NCI-H2196 treated with DMSO at 0.1 percent for 48 hours (cell line): ENCODE measurements at regions not wholly inside any gene's neighbourhood (a gene's known extent, or its start where the extent isn't known, plus 50 kb on each side); places are given as distances from the start of the nearest gene placed in this dataset.
"Not testable (repeated sequence)": the region's sequence is repeated elsewhere in the genome, so short reads cannot be mapped to it uniquely, and the experiment has no call there.

Source experiments
- DNase-seq: peaks from one replicate; lab custom pipeline; 2025; ENCODE audit not compliant: unreplicated experiment; lab: John Stamatoyannopoulos, UW

DNA sequence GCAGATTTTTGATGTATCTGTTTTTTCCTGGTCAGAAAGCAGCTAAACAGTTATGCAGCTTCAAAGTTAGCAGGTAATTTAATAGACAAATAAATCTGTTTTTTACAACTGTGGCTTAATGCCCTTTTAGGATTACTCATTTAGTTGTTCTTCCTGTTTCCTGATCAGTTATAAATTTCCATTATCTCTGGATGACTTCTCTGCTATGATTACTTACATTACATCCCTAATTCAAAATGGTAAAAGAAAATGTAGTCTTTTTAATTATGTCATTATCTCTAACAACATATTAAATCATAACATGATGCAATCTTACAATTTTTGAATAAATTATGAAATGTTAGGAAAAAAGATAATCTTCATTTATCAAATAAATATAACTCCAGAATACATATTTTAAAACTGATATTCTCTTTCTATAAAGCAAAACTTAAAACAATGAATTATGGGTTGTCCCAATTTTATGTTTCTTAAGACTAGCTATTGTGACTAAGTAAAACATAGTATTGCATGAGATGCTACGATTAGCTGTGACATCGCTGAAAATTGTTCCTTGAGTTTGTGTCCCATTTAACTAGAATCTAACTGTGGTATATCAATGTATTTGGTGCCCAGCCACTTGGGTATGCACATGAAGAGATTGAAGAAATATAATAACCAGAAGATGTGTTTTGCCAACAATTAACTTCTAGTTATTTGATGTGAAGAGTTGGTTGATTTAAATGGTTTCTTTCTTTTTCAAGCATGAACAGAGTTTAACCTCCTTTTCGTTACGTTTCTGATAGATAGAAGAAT is 605.3 kb upstream of the SPRY2 start:
- no peak for DNase-seq

DNA sequence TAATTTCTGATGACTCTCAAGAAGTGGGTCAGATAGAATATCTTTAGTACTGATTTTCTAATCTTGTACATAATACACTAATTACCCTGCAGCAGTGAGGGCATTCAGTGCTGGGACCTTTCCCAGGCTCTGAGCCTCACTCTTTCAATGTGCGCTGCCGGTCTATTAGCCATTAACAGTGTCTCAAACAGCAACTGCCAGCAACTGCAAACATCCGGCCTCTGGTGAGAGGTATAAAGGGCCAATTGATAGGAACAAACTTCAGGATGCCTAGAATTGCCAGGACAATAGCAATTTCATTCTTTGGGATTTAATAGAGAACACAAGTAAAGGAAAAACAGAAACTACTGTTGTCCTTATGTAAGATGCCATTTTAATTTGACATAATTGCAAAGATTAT is 604.4 kb upstream of the SPRY2 start:
- no peak for DNase-seq

DNA sequence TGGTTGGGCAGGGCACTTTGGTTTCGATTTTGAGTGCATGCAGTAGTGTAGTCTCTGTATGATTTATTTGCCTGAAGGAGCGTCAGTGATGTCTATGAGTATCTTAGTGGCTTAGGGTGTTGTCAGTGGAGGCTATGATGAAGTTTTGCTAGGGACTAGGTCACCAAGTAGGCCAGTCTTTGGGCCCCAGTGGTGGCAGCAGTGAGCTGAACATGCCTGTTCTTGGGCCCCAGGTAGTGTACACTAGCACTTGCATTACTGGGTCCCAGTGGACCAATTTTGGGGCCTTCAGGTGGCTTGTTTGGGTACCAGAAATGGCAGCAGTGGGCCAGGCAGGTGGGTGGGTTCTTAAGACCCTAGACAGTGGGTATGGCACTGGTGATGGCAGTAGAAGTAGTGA is 598.7 kb upstream of the SPRY2 start:
- no peak for DNase-seq

DNA sequence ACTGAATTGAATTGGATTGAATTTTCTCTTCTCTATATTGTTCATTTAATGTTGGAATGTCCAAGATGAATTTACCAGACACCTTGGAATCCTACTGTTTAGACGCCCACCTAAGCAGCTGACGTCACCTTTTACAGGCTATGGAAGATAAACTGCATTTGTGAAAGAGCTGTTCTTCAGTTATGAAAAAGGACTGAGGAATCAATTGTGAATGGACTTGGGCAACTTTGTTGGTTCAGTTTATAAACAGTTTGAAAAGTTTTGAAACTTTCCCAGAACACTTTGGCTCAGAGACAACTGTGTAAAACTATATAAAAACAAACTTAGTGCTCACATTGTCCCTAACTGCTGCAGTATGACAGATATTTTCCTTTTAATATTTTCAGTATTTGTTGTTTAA is 590.8 kb upstream of the SPRY2 start:
- DNase-seq, result no peak

DNA sequence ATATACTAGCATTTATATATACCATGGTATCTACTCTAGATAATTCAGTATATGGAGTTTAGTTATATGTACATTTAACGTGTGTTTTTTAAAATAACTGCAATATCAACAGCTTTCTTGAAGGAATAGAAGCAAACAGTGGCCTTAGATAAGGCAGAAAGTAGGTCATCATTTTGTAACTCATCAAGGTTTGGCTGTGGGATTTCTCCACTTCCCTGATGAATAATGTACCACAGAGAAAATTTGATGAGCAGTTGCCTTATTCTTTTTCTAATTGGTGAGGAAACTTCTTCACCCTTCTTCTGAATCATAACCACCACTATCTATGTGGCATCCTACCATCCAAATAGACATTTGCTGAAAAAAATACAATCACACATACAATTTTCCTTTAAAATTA is 590.2 kb upstream of the SPRY2 start:
- DNase-seq, result no peak

DNA sequence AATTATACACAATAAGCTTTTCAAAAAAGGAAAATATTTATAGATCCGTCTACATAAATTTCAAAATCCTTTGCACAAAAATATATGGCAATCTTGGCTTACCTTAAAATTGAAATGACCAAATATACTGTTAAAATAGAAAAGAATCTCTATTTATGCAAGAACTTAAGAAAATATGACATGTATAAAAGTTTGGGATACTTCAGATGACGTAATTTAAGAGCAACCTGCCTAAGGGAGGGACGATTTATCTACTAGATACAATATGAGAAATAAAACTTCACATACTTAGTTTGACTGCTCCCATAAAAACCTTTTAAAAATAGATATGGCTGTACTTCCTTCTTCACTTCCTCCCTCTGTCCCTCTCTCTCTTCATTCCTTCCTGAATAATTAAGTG is 587.3 kb upstream of the SPRY2 start:
- DNase-seq, result no peak

DNA sequence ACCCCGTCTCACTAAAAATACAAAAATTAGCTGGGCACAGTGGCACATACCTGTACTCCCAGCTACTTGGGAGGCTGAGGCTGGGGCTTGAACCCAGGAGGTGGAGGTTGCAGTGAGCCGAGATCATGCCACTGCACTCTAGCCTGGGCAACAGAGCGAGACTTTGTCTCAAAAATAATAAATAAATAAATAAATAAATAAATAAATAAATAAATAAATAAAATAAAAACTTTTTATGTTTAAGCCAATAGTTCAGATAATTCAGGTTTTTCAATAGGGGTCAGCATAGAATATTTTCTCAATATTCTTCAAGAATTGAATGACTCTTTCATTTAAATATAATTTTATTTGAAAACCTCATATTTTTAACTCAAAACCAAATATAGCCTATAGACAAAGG is 585.1 kb upstream of the SPRY2 start:
- DNase-seq, result not testable (repeated sequence)

DNA sequence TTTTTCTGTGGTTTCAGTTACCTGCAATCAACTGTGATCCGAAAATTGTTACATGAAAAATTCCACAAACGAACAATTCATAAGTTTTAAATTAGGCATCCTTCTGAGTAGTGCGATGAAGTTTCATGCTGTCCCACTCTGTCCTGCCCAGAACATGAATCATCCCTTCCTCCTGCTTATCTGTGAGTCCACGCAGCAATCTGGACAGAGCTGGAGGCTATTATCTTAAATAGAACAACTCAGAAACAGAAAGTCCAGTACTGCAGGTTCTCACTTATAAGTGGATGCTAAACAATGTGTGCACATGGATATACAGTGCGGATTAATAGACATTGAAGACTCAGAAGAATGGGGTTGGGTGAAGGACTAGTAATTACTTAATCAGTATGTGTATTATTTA is 583.7 kb upstream of the SPRY2 start:
- DNase-seq, result no peak

DNA sequence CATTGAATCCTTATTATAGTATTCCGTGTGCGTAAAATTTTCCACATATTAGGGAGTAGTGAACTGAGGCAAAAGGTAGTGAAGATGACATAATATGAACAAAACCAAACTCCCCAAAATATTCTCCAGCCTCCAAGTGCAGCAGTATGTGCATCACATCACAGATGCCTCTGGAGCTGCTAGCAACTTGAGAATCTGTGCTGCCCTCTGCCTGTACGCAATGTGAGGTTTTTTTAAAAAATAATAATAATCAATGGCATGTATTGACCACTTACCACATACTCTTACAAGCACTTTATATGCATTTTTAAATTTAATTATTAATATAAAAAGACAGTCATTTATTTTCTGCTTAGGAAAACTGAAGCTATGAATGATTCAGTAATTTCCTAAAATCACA is 583.0 kb upstream of the SPRY2 start:
- no peak for DNase-seq

DNA sequence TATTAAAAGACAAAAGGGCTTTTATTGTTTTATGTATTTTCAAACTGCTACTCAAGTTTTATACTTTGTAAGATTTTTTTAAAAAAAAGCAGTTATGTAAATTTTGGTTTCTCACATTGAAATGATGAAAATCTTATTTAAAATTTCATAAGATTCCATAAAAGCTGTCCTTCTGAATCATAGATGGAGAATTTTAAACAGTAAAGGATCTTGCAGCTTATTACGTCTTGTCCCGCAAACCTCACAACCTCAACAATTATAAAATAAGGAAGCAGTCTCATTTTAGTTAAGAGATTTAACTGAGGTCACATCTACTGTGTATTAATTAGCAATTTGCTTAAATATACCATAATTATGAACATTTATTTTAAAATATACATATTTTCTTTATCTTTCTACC is 581.0 kb upstream of the SPRY2 start:
- no peak for DNase-seq

DNA sequence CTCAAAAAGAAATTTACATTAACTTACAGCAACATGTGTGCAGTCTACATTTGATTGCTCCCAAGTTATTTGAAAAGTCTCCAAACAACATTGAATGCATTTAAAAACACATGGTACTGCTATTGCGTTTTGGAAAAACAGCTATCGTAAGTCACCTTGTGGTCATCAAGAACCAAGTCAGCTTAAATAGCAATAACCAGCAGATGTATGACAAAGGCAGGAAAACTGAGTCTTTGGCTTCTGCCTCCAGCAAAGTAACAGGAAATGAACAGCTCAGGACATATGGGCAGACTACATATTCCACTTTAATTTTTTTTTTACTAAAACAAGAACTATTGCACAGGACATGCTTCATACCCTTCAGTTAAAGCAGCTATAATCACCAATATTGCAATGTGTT is 580.6 kb upstream of the SPRY2 start:
- no peak for DNase-seq

DNA sequence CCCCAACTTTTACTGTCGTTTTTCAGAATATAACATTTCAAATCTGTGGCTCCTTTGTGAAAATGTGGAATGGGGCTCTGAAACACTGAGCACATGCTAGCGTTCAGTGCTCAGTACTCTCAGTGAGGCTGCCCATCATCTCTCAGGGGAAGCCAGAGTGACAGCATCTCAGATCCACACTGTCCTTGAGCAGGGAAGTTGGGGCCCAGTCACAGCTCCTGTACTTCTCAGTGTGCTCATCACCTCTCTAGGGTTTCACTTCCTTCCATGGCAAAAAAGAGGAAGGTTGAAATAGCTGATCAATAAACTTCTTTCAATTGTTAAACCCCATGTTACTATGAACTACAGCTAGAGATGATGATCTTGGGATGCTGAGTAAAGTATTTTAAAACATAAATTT is 565.9 kb upstream of the SPRY2 start:
- no peak for DNase-seq

DNA sequence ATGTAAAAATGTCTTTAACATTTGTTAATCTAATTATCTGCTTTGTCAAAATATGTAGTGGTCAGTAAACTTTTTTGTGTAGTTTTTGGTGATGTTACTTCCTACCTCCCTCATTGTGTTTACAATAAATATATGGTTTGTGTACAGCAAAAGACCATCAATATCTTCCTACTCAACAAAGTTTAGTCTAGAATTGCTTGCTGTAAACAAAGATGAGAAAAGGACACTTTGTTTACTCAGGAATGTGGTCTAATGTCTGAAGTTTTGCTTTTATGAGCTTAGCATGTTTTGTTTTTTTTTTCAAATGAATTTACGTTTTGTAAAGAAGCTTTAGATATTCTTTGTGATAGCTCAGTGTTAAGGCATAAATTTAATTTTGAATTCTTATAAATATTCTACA is 563.5 kb upstream of the SPRY2 start:
- DNase-seq, result no peak

DNA sequence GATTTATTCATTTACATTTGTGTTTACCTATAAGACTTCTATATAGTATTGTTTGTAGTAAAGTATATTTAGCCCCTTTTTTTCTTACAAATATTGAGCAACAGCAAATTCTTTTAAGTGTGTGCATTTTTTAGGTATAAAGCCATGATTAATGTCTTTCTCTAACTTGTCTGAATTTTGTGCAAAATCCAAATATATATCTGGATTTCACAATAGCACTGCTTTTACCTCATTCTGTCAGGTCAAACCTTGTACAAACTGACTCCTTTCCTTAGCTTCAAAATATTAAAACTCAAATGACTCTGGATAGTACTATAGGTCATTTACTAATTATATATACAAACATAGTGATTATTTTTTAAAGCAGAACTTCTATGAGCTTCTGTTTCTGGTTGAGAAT is 563.0 kb upstream of the SPRY2 start:
- DNase-seq, result no peak

DNA sequence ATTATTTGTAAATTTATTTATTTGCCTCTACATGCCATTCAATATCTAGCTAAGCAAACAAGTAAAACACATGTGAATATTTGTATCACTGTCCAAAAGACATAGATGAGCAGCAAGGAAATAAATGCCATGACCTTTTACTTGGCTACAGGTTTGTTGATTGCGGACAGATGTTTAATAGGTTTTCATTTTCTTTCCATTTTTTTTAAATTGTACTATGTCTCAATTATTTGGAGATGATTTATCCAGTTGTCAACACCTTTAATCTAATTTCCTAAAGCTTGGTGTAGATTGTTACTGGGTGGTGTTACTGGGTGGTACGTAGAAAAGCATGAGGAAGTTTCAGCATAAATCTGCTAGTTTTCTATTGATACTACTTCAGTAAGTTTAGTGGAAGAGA is 560.6 kb upstream of the SPRY2 start:
- DNase-seq, result no peak

DNA sequence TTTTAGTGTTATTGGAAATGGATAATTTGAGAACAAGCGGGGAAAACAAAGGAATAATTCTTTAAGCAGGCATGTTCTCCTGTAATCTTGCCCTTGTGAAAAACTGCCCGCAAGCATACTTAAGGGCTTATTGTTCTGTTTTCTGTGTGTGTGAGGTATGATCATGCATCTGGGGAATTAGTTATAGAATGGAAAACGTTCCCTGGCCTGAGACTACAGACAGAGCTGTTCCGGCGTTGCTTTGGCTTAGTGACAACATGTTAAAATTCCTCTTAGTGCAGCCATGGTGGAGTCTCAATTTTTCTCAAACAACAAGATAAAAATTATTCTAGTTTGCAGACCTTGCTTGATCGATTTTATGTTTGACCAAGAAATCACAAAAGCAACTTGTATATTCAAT is 560.2 kb upstream of the SPRY2 start:
- DNase-seq, result no peak

DNA sequence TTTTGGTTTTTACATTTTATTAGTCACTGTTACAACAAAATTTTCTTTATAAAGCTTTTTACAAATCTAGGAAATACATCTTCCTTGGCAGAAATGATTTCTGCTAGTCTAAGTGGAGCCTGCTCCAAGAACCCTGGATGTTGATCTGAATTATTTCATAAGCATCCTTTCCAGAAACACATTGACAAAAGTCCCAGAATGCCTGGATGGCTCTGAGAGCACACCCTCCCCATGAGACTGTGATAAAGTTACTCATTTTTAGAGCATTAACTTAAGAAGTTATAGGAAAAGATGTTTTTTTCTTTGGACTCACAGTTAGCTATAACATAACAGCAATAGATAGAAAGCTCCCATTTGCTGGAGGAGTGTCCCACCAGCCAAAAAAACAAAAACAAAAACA is 559.6 kb upstream of the SPRY2 start:
- DNase-seq, result no peak

DNA sequence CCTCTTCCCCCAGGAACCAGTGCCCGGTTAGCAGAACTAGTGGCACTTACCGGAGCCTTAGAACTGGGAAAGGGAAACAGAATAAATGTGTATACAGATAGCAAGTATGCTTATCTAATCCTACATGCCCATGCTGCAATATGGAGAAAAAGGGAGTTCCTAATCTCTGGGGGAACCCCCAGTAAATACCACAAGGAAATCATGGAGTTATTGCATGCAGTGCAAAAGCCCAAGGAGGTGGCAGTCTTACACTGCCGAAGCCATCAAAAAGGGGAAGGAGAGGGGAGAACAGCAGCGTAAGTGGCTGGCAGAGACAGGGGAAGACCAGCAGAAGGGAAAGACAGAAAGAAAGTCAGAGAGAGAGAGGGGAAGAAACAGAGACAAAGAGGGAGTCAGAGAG is 556.7 kb upstream of the SPRY2 start:
- DNase-seq, result not testable (repeated sequence)

DNA sequence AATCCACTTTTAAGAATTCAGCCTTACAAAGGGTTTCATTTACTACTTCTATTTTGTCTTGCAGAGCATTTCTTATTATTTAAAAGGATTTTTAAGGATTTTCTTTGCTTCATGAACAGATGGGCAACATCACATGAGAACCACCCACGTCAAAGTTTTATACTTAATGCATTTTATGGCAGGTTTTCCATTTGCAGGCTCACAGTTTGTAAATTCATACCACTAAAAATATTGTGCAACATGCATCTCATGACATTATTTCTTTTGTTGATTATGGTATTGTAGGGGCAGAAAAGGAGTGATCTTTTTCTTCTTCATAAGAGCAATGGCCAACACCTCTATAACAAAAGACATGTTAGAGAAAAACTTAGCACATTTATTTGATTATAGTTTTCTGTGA is 554.0 kb upstream of the SPRY2 start:
- DNase-seq, result no peak

DNA sequence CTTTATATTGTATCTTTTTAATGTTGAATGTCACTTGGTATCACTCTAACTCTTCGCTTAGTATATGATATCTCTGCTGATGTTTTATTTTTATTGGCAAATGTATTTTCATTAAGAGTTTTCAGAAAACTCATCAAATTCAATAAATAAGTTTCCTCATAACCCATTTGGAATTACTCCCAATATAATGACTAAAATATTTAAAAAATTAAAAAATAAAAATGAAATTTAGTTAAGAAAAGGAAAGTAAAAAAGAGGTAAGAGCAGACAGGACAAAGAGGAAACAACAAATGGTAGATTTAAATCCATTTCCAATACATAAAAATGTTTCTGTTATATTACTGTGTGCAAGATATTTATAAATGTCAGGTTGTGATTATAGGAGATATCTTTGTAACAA is 548.9 kb upstream of the SPRY2 start:
- no peak for DNase-seq

DNA sequence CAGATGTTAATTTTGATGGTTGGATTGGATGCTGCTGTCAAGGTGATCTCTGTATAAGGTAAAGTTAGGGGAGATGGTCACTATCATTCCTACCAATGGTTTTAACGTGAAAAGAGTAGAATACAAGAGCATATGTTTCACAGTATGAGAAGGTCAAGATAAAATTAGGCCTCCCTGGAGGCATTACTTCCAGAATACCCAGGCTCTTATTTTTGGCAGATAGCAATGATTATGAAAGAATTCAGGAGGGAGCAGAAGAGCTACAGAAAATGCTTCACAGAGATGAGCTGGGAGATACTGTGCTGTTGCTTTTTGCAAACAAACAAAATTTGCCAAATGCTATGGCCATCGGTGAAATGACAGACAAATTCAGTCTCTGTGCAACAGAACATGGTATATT is 547.5 kb upstream of the SPRY2 start:
- DNase-seq, result no peak

DNA sequence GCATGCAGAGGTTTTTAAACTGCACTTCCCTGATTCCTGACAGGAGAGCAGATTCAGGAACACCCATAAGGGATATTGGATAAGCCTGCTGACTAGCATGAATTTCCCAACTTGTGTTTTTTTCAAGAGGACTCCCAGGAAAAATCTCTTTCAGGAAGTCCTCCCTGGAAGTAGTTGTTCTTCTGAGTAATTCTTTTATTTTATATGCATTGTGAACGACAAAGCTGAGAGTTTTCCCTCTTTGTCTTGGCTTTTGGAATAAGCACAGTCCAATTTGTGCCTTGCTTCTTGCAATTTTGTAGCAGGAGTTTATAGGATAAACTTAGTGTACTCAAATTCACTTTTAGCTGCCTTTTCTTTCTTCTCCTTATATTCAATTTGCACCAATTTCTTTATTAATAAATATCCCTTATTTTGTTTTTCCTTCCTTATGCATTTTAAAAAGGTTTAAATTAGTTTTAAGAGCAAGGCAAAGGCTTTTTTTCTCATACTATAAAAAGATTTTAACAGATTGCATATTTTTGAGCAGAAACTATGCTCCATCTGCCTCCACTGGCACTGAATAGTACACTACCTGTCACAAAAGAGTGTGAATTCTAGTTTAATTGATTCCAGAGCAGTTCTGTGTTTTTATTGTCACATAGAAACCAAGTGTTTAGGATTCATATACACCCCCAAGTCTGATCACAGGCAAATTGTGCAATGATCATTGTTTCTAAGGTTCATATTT is 543.3 kb upstream of the SPRY2 start:
- no peak for DNase-seq

DNA sequence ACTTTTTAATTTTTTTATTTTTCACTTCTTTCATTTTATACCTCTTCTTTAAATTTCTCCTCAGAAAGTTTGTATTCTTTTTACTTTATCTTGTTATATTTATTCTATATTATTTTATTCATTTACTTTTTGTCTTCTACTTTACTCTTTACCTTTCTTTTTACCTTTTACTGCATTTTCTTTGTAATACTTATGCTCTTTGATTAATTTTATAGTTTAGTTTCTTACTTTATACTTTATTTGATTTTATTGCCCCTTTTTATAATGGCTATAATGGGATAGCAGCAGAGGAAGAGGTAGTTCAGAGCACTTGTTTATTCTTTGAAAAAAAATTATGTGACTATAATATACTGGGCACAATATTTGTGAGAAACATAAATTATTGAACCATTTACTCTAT is 542.6 kb upstream of the SPRY2 start:
- DNase-seq, result no peak
